ENCODE measurements at regions not wholly inside any gene's neighbourhood (a gene's known extent, or its start where the extent isn't known, plus 50 kb on each side); places are given as distances from the start of the nearest gene placed in this dataset.

DNA sequence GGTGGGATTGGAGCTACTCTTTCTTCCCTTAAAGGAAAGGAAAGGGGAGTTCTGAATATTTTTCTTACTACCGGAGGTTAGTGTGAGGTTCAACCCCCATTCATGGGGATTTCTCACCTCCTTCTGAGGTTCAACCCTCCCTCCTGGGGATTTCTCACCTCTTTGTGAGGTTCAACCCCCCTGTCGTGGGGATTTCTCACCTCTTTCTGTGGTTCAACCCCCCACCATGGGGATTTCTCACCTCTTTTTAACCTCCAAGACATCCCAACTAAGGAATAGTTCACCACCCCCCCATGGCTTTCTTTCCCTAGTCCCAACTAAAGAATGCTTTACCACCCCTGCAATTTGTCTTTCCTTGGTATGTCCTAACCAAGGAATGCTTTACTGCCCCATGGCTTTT lies 520.3 kb downstream of the EDEM1 start:
- Histone ChIP-seq H3K4me1 (ENCODE audit: insufficient read depth, low read length) (no peaks in the 10 kb centered on the region), H3K27ac (ENCODE audit: extremely low read length, insufficient read depth, low read length) (no peak overlapping the region), H3K4me3 (replicated peaks in 1 of 3; ENCODE audit: insufficient read depth in 1 of 3, low read depth in 2 of 3, low read length in 3 of 3) (no peak overlapping the region), H3K9me3 (ENCODE audit: low read length) (no peaks in the 10 kb centered on the region), H3K79me2 (ENCODE audit: insufficient read depth, low read length) (no peaks in the 10 kb centered on the region), H3K9ac (ENCODE audit: insufficient read depth, low read depth, low read length) (no peak overlapping the region), H3K4me2 (ENCODE audit: low read depth, low read length) (no peak overlapping the region), H3K36me3 (replicated peaks in 1 of 2; ENCODE audit: control insufficient read depth in 1 of 2, insufficient read depth in 2 of 2, low read length in 2 of 2) (no peaks in the 10 kb centered on the region), H2AFZ (ENCODE audit: low read length) (no peak overlapping the region), H3K27me3 (ENCODE audit: control insufficient read depth in 1 of 2, insufficient read depth in 2 of 2, low read length in 2 of 2) (no peaks in the 10 kb centered on the region), H4K20me1 (ENCODE audit: insufficient read depth, low read length) (no peaks in the 10 kb centered on the region)
- TF ChIP-seq EZH2 (conservative IDR thresholded peaks at IDR 0.05; ENCODE audit: low read depth, low read length) (no peak), MIER3 (CRISPR knock-in tag; IDR thresholded peaks at IDR 0.05; ENCODE audit: borderline replicate concordance) (no peak), FOXP4 (CRISPR knock-in tag; IDR thresholded peaks at IDR 0.05) (no peak)
- intact Hi-C loops (cut with micrococcal nuclease; ENCODE audit: unreplicated experiment) (no loop called here), in situ Hi-C loops (cut with HindIII; ENCODE audit: extremely low pct_ligation_motif_present, low pct_unique_long_range_greater_than_20kb) (no loop called here)
- no peak for ATAC-seq
- POLR2A ChIA-PET = no interaction called here
- no peak for FAIRE-seq
- CTCF ChIA-PET (ENCODE audit: low intra/inter-chr PET ratio, low total read pairs) = no interaction called here
- 0% methylated on average over 2 of the region's 2 CpGs for WGBS (ENCODE audit: low lambda C conversion rate)
- no peak for DNase-seq (ENCODE audit: low spot score)
- BruUV-seq (replicated peaks) = no TSS peak

- CTCF ChIA-PET (ENCODE audit: low intra/inter-chr PET ratio, low total read pairs) = no interaction called here
These were observed 522.2 kb downstream of the EDEM1 start for GRCh38 chr3:5709714-5710113.

More at GRCh38 chr3:5709714-5710113, 522.2 kb downstream of the EDEM1 start:
- Histone ChIP-seq H3K4me2 (ENCODE audit: low read depth, low read length) (no peak overlapping the region), H3K27ac (ENCODE audit: extremely low read length, insufficient read depth, low read length) (no peak overlapping the region), H3K9me3 (ENCODE audit: low read length) (no peaks in the 10 kb centered on the region), H3K36me3 (replicated peaks in 1 of 2; ENCODE audit: control insufficient read depth in 1 of 2, insufficient read depth in 2 of 2, low read length in 2 of 2) (no peaks in the 10 kb centered on the region), H3K9ac (ENCODE audit: insufficient read depth, low read depth, low read length) (no peak overlapping the region), H3K79me2 (ENCODE audit: insufficient read depth, low read length) (no peaks in the 10 kb centered on the region), H2AFZ (ENCODE audit: low read length) (no peak overlapping the region), H4K20me1 (ENCODE audit: insufficient read depth, low read length) (no peaks in the 10 kb centered on the region), H3K4me1 (ENCODE audit: insufficient read depth, low read length) (no peaks in the 10 kb centered on the region), H3K27me3 (ENCODE audit: control insufficient read depth in 1 of 2, insufficient read depth in 2 of 2, low read length in 2 of 2) (no peaks in the 10 kb centered on the region), H3K4me3 (replicated peaks in 1 of 3; ENCODE audit: insufficient read depth in 1 of 3, low read depth in 2 of 3, low read length in 3 of 3) (no peak overlapping the region)
- POLR2A ChIA-PET = no interaction called here
- no peak for TF ChIP-seq ZNF709 (CRISPR knock-in tag; IDR thresholded peaks at IDR 0.05)
- no peak for TF ChIP-seq HNRNPK (IDR thresholded peaks at IDR 0.05; ENCODE audit: low read depth, low read length, poor library complexity, severe bottlenecking)
- TF ChIP-seq MEIS2 (CRISPR knock-in tag; IDR thresholded peaks at IDR 0.05) = no peak
- no peak for ATAC-seq
- DNase-seq (ENCODE audit: low spot score) = no peak
- 5% methylated on average over 2 of the region's 2 CpGs for WGBS (ENCODE audit: low lambda C conversion rate)
- FAIRE-seq = no peak
- no TSS peak for BruUV-seq (replicated peaks)
- in situ Hi-C loops (cut with HindIII; ENCODE audit: extremely low pct_ligation_motif_present, low pct_unique_long_range_greater_than_20kb) (no loop called here), intact Hi-C loops (cut with micrococcal nuclease; ENCODE audit: unreplicated experiment) (no loop called here)
